ENCODE measurements at regions not wholly inside any gene's neighbourhood (a gene's known extent, or its start where the extent isn't known, plus 50 kb on each side); places are given as distances from the start of the nearest gene placed in this dataset.

DNA sequence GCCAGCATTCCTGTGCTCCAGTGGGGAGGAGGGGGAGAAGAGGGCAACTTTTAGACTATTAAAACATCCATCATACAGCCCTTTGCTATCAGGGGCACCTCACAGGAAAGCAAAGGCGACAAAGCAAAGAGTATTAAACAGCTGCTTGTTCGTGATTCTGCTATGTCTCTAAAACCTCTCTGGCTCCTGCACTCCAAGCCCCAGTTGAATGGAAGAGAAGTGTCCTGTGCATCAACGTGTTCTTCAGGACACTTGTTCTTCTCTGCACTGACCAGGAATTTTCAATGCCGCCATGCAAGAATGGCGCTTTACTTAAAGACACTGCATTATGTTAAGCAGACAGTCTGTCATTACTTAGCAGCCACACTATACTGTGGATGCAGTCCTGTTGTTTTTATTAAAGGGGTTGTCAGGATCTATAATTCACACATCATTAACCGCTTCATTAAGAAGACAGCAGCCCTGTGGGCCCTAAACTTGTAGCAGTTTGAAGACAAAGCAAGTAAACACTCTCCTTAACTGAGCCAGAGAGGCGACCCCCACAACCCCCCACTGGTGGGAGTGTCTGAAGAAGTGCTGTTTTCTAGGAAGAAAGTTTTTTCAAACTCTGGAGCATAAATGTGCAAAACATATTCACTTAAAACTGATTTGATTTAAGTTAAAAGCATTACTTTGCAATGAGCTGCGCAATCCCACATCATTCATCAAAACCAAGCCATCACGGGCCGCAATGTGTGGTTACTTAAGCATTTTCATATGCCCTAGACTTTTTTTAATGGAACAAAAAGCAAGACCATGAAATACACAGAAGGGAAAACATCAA is 164.5 kb downstream of the ZNF608 start:
- no peak for ATAC-seq
- Histone ChIP-seq H3K4me3 (ENCODE audit: low read length) (no peak overlapping the region), H3K9me3 (ENCODE audit: control insufficient read depth, low read length) (no peaks in the 10 kb centered on the region), H3K27ac (ENCODE audit: low read length) (no peak overlapping the region), H3K4me1 (ENCODE audit: control insufficient read depth, insufficient read depth, low read length) (no peaks in the 10 kb centered on the region), H3K27me3 (ENCODE audit: control insufficient read depth, insufficient read depth) (no peaks in the 10 kb centered on the region)
- WGBS, result 91% methylated on average over 10 of the region's 10 CpGs
- intact Hi-C loops (cut with DNase I), result no loop called here
- DNase-seq, result no peak

DNA sequence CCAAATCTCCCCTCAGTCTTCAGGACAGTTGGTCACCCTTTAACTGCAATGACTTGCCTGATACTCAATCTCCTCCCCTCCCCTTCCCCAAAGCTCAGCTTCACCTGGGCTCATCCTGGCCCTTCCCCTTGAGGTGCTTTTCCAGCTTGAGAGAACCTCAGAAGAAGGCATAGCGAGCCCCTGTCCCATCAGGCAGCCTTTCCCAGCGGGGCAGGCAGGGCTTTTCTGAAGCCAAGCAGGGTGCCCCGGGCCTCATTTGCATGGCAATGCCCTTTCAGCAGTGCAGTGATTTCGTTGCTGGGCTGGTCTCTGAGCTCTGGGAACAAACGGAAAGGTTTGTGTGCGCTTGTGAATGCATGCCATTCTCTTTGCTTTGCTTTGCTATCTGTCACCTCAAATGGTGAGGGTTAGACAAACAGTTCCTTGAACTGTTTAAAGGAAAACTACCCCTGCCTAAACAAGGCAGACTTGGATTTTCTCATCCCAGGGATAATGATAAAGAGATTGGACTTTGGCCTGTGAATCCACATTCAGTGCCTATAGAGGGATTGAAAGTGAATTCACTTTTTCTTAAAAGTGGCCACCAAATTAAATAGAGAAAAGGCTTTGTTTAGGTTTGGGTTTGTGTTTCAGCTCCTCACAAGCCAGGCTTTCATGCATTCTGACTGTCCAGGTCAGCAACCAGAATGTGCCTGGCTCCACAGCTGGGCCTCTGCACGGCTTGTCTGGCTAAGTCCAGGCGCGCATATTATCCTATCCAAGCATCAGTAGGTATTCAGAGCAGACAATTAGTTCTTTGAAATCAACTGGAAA is 165.3 kb downstream of the ZNF608 start:
- DNase-seq, result no peak
- WGBS, result 85% methylated on average over 9 of the region's 9 CpGs
- no peaks in the 10 kb centered on the region for H3K4me1 ChIP-seq (ENCODE audit: control insufficient read depth, insufficient read depth, low read length)
- H3K4me3 ChIP-seq (ENCODE audit: low read length), result no peak overlapping the region
- ATAC-seq, result peak; percentile 60 to 84
- intact Hi-C loops (cut with DNase I), result no loop called here
- H3K27me3 ChIP-seq (ENCODE audit: control insufficient read depth, insufficient read depth), result no peaks in the 10 kb centered on the region
- no peak overlapping the region for H3K27ac ChIP-seq (ENCODE audit: low read length)
- H3K9me3 ChIP-seq (ENCODE audit: control insufficient read depth, low read length), result no peaks in the 10 kb centered on the region

DNA sequence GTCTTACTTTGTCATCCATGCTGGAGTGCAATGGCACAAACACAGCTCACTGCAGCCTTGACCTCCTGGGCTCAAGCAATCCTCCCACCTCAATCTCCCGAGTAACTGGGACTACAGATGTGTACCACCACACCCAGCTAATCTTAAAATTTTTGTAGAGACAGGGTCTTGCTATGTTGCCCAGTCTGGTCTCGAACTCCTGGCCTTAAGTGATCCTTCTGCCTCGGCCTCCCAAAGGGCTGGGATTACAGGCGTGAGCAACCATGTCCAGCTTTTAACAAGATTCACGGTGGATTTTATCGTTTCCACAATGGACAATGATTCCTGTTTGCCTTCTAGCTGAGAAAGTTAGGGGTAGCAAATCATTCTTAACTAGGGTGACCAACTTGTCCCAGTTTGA is 165.9 kb downstream of the ZNF608 start:
- no peak for ATAC-seq
- intact Hi-C loops (cut with DNase I), result no loop called here
- Histone ChIP-seq H3K4me3 (ENCODE audit: low read length) (no peak overlapping the region), H3K9me3 (ENCODE audit: control insufficient read depth, low read length) (no peaks in the 10 kb centered on the region), H3K27ac (ENCODE audit: low read length) (no peak overlapping the region), H3K27me3 (ENCODE audit: control insufficient read depth, insufficient read depth) (no peaks in the 10 kb centered on the region), H3K4me1 (ENCODE audit: control insufficient read depth, insufficient read depth, low read length) (no peaks in the 10 kb centered on the region)
- WGBS, result 93% methylated on average over 6 of the region's 6 CpGs
- no peak for DNase-seq

DNA sequence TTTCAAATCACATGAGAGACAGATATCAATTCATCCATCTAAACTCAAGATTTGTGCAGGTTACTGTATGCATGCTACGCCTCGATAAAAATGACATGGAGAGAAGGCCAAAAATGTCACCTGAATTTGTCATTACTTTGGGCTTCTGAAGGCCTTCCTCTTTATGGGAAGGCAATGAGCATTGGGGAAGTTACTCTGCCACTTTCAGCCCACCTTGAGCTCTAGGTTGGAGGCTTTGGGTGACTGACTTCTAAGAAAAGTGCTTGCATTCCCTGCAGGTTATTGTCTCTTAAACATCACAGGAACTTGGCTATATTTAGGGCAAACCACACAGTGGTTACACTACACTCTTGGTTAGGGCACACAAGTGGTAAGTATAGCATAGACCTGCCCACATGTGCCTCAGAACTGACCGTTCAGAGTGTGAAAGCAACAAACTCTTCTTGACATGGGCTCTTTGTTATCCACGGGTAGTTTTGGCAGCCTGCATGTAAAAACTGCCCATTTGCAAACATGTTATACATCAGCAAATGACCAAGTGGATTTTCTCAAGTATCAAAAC is 169.5 kb downstream of the ZNF608 start:
- no peak overlapping the region for H3K4me3 ChIP-seq (ENCODE audit: low read length)
- DNase-seq (no peak), ATAC-seq (no peak)
- H3K9me3 ChIP-seq (ENCODE audit: control insufficient read depth, low read length), result no peaks in the 10 kb centered on the region
- 85% methylated on average over 4 of the region's 4 CpGs for WGBS
- no peaks in the 10 kb centered on the region for H3K27me3 ChIP-seq (ENCODE audit: control insufficient read depth, insufficient read depth)
- H3K27ac ChIP-seq (ENCODE audit: low read length), result no peak overlapping the region
- intact Hi-C loops (cut with DNase I), result no loop called here
- H3K4me1 ChIP-seq (ENCODE audit: control insufficient read depth, insufficient read depth, low read length), result no peaks in the 10 kb centered on the region

DNA sequence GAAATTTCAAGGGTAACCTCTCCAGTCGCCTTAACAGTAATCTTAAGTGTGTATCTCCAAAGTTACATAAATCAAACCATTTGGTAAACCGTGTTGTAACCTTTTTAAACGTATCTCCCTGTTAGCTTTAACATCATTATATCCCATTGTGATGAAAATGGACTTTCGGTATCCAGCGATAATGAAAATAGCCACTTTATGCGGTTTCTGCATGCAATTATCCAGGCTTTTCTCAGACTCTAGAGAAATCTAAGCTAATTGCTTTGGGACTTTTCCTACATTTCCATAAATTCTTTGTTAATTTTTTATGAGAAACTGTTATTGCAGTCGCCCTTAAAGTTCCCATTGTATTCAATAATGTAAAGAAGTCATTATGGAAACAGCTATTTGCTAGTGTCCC is 170.7 kb downstream of the ZNF608 start:
- intact Hi-C loops (cut with DNase I), result no loop called here
- 95% methylated on average over 7 of the region's 7 CpGs for WGBS
- Histone ChIP-seq H3K9me3 (ENCODE audit: control insufficient read depth, low read length) (no peaks in the 10 kb centered on the region), H3K27me3 (ENCODE audit: control insufficient read depth, insufficient read depth) (no peaks in the 10 kb centered on the region), H3K27ac (ENCODE audit: low read length) (no peak overlapping the region), H3K4me3 (ENCODE audit: low read length) (no peak overlapping the region), H3K4me1 (ENCODE audit: control insufficient read depth, insufficient read depth, low read length) (no peaks in the 10 kb centered on the region)
- no peak for DNase-seq
- ATAC-seq, result no peak

DNA sequence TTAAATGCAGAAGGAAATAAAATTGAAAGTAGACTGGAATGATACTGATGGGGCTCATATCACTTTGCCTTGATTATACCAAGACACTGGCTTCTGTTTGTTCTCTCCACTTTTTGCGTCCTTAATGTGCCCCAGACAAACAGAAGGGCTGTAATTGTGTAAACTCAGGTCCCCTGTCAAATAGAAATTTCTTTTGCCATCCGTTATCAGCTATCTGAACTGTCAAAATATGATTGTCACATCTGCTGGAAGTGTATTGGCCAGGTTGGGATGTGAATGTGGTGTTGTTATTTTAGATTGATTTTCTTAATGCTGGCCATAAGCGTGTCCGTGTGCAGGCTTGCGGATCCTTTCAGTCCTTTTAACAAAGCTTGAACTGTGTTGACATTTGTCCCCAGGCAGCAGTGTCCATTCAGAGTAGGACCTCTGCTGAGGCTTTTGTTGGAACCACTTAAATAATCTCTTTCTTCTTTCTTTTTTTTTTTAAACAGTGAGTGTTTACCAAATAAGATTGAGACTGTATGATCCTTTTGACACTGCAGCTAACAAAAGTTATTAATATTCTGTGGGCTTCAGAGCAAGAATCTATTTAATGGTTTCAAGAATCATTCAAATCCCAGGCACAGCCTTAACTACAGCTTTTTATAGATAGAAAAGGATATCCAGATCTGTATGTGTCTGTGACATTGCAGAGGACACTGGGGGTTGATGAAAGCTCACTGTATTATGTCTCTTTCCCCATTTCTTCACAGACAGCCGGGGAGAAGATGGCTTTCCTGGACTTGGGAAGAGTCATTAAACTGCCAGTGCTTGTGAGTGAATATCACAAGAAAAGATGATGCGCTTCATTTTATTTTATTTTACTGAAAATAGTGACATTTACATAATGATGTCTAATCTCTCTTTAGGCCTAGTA is 171.7 kb downstream of the ZNF608 start:
- DNase-seq, result no peak
- 73% methylated on average over 7 of the region's 7 CpGs for WGBS
- Histone ChIP-seq H3K9me3 (ENCODE audit: control insufficient read depth, low read length) (no peaks in the 10 kb centered on the region), H3K27ac (ENCODE audit: low read length) (no peak overlapping the region), H3K27me3 (ENCODE audit: control insufficient read depth, insufficient read depth) (no peaks in the 10 kb centered on the region), H3K4me3 (ENCODE audit: low read length) (no peak overlapping the region), H3K4me1 (ENCODE audit: control insufficient read depth, insufficient read depth, low read length) (no peaks in the 10 kb centered on the region)
- peak in 1 of 2 donors; percentile 36 for ATAC-seq
- intact Hi-C loops (cut with DNase I), result no loop called here

DNA sequence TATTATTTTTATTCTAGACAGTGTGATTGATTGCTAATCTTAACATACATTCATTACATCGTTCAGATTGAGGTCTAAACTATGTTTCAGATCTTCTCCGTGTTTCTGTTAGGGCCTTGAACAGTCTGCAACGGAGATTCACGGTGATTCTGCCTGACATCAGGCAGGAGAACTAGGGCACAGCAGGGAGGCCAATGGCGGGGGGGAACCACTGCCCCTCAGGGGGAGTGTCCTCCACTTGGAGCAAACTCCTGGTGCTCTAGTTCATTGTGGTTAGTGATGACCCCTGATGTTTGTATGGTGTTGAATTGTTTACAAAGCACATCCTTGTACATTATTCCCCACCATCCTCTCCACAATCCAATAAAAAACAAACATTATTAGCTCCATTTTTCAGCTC is 173.5 kb downstream of the ZNF608 start:
- Histone ChIP-seq H3K4me3 (ENCODE audit: low read length) (no peak overlapping the region), H3K9me3 (ENCODE audit: control insufficient read depth, low read length) (no peaks in the 10 kb centered on the region), H3K27ac (ENCODE audit: low read length) (no peak overlapping the region), H3K27me3 (ENCODE audit: control insufficient read depth, insufficient read depth) (no peaks in the 10 kb centered on the region), H3K4me1 (ENCODE audit: control insufficient read depth, insufficient read depth, low read length) (no peaks in the 10 kb centered on the region)
- no peak for ATAC-seq
- 87% methylated on average over 5 of the region's 5 CpGs for WGBS
- DNase-seq, result no peak
- intact Hi-C loops (cut with DNase I), result no loop called here

DNA sequence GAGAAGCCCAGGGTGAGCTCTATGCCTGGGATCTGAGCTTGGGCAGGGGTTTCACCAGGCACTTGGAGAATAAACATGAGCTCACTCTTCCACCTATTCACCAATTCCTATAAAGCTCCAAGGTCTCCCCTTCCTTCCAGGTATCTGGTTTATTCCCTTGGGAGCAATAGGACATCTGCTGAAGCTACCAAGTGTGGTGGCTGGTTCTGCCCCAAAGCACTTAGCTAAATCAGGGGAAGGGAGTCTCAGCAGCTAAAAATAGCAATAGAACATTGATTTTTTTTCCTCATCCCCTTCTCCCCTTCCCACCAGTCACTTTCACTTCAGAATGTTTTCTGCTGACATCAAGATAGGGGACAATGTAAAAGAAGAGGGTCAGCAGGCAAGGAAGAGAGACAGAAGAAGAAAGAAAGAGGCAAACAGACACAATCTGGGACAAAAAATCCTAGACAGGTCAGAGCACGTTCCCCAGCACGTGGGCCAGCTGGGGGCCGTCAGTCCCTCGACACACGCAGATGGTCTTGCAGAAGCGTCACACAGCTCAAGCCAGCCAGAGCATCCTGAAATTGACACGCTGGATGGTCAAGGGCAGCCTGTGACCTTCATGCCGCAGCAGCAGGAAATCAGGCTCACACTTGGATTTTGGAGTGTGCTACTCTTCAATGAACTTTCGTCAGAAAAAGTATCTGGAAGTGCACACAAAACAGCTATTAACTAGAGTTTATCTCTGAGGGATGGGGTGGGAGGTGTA is 176.0 kb downstream of the ZNF608 start:
- no peaks in the 10 kb centered on the region for H3K4me1 ChIP-seq (ENCODE audit: control insufficient read depth, insufficient read depth, low read length)
- H3K4me3 ChIP-seq (ENCODE audit: low read length), result no peak overlapping the region
- intact Hi-C loops (cut with DNase I), result no loop called here
- H3K27ac ChIP-seq (ENCODE audit: low read length), result no peak overlapping the region
- WGBS, result 15% methylated on average over 9 of the region's 9 CpGs
- H3K9me3 ChIP-seq (ENCODE audit: control insufficient read depth, low read length), result no peaks in the 10 kb centered on the region
- no peak for DNase-seq
- ATAC-seq, result no peak
- H3K27me3 ChIP-seq (ENCODE audit: control insufficient read depth, insufficient read depth), result no peaks in the 10 kb centered on the region

DNA sequence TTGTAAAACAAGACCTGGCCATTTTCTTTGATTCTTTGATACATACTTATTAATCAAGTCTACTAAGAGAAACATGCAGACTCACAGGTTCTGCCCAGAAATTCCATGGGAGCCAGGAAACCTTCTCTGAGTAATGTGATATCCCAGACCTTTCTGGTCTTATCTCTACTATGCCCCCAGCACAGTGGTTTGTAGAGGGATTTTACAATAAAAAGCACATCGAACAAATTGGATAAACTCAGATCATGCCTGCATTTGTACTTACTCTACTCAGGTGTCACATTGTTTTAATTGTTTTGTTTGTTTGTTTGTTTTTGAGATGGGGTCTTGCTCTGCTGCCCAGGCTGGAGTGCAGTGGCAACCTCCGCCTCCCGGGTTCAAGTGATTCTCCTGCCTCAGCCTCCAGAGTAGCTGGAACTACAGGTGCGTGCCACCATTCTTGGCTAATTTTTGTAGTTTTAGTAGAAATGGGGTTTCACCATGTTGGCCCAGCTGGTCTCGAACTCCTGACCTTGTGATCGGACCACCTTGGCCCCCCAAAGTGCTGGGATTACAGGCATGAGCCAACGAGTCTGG is 179.5 kb downstream of the ZNF608 start:
- no peaks in the 10 kb centered on the region for H3K4me1 ChIP-seq (ENCODE audit: control insufficient read depth, insufficient read depth, low read length)
- H3K27me3 ChIP-seq (ENCODE audit: control insufficient read depth, insufficient read depth), result no peaks in the 10 kb centered on the region
- H3K27ac ChIP-seq (ENCODE audit: low read length), result no peak overlapping the region
- no peak overlapping the region for H3K4me3 ChIP-seq (ENCODE audit: low read length)
- H3K9me3 ChIP-seq (ENCODE audit: control insufficient read depth, low read length), result no peaks in the 10 kb centered on the region
- WGBS, result 92% methylated on average over 7 of the region's 7 CpGs
- intact Hi-C loops (cut with DNase I), result no loop called here
- ATAC-seq (no peak), DNase-seq (no peak)

DNA sequence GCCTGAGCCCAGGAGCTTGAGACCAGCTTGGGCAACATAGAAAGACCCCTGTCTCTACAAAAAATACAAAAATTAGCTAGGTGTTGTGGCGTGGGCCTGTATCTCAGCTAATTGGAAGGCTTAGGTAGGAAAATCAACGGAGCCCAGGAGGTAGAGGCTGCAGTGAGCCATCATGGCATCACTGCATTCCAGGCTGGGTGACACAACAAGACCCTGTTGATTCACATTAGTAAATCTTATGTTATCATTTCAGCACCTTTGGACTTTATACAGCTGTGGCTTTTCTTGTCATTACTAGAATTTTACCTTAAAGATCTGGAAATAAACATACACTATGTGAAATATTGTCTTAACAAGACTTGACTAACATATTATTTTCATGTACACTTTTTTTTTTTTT is 185.0 kb downstream of the ZNF608 start:
- Histone ChIP-seq H3K4me1 (ENCODE audit: control insufficient read depth, insufficient read depth, low read length) (no peaks in the 10 kb centered on the region), H3K27ac (ENCODE audit: low read length) (no peak overlapping the region), H3K9me3 (ENCODE audit: control insufficient read depth, low read length) (no peaks in the 10 kb centered on the region), H3K27me3 (ENCODE audit: control insufficient read depth, insufficient read depth) (no peaks in the 10 kb centered on the region), H3K4me3 (ENCODE audit: low read length) (no peak overlapping the region)
- DNase-seq (no peak), ATAC-seq (no peak)
- 98% methylated on average over 2 of the region's 2 CpGs for WGBS
- intact Hi-C loops (cut with DNase I), result no loop called here

All from right cardiac atrium (tissue), 5 donors.